Fibroblast of lung (primary cell): ENCODE measurements at regions not wholly inside any gene's neighbourhood (a gene's known extent, or its start where the extent isn't known, plus 50 kb on each side); places are given as distances from the start of the nearest gene placed in this dataset.

Experiments
- DNase-seq, 2 donors: peaks; one replicate each; pipeline versions ENCODE4 v3.0.0 to v3.0.0-alpha.2; 2010; ENCODE audit warnings: low read depth in 2 of 2
- H2AFZ ChIP-seq: 2 replicates; pipeline ENCODE4 v1.5.1; 2012; ENCODE audit warnings: low read length, control low read depth, inconsistent platforms
- H3K27ac ChIP-seq: 2 replicates; pipeline ENCODE4 v1.5.1; 2011; ENCODE audit warnings: low read length, control low read depth; ENCODE audit not compliant: insufficient read depth
- H3K27me3 ChIP-seq: 2 replicates; pipeline ENCODE4 v1.5.1; 2011; ENCODE audit warnings: mild to moderate bottlenecking, low read length; ENCODE audit not compliant: control insufficient read depth, insufficient read depth
- H3K36me3 ChIP-seq: 2 replicates; pipeline ENCODE4 v1.5.1; 2011; ENCODE audit warnings: low read length; ENCODE audit not compliant: control insufficient read depth, insufficient read depth
- H3K4me1 ChIP-seq: 2 replicates; pipeline ENCODE4 v1.5.1; 2011; ENCODE audit warnings: low read length; ENCODE audit not compliant: control insufficient read depth, insufficient read depth; ENCODE audit errors: extremely low read depth
- H3K4me2 ChIP-seq: 2 replicates; pipeline ENCODE4 v1.5.1; 2011; ENCODE audit warnings: low read length, control low read depth; ENCODE audit not compliant: insufficient read depth; ENCODE audit errors: extremely low read depth
- H3K4me3 ChIP-seq, 4 experiments: fragments of 200-600 bp in 1 of 4; sonication (generic) in 1 of 4; replicated peaks in 1 of 4; 2 replicates each; pipeline ENCODE4 v1.5.1; 2011 to 2016; ENCODE audit warnings: low read length in 4 of 4, low read depth in 3 of 4, mild to moderate bottlenecking in 3 of 4, control low read depth in 2 of 4, inconsistent platforms in 1 of 4, mixed read lengths in 1 of 4; ENCODE audit not compliant: insufficient read depth in 1 of 4; ENCODE audit errors: control extremely low read depth in 1 of 4
- H3K79me2 ChIP-seq: 2 replicates; pipeline ENCODE4 v1.5.1; 2012; ENCODE audit warnings: mild to moderate bottlenecking, low read length, inconsistent platforms; ENCODE audit not compliant: control insufficient read depth, insufficient read depth
- H3K9ac ChIP-seq: 2 replicates; pipeline ENCODE4 v1.5.1; 2011; ENCODE audit warnings: mild to moderate bottlenecking, low read length, control low read depth; ENCODE audit not compliant: insufficient read depth
- H3K9me3 ChIP-seq: 2 replicates; pipeline ENCODE4 v1.5.1; 2012; ENCODE audit warnings: low read depth, low read length; ENCODE audit not compliant: control insufficient read depth, insufficient read depth
- H4K20me1 ChIP-seq: 2 replicates; pipeline ENCODE4 v1.5.1; 2011; ENCODE audit warnings: low read length; ENCODE audit not compliant: control insufficient read depth, insufficient read depth; ENCODE audit errors: extremely low read depth
- CTCF ChIP-seq, 2 donors: IDR thresholded peaks in 1 of 2; conservative IDR thresholded peaks in 1 of 2; 1 replicate in 1 of 2; 2 replicates in 1 of 2; pipeline ENCODE4 v1.5.1; 2011 to 2012; ENCODE audit warnings: low read length in 2 of 2, control low read depth in 1 of 2, inconsistent platforms in 1 of 2, low read depth in 1 of 2, mild to moderate bottlenecking in 1 of 2
- EZH2 ChIP-seq: IDR thresholded peaks from 2 replicates; pipeline ENCODE4 v1.5.1; 2012; ENCODE audit warnings: low read length, control low read depth, mild to moderate bottlenecking; ENCODE audit errors: missing control alignments

- TF ChIP-seq CTCF (conservative IDR thresholded peaks at IDR 0.05 in 1 of 2, IDR thresholded peaks at IDR 0.05 in 1 of 2; ENCODE audit: low read depth in 1 of 2, low read length in 2 of 2) (no peak), EZH2 (no peak)
- Histone ChIP-seq H3K4me1 (peaks cover 2% of the 10 kb centered on the region), H2AFZ (no peak overlapping the region), H3K9me3 (no peaks in the 10 kb centered on the region), H3K27ac (no peak overlapping the region), H3K9ac (no peak overlapping the region), H3K27me3 (no peaks in the 10 kb centered on the region), H3K79me2 (no peaks in the 10 kb centered on the region), H4K20me1 (no peaks in the 10 kb centered on the region), H3K36me3 (no peaks in the 10 kb centered on the region), H3K4me2 (no peak overlapping the region), H3K4me3 (no peak overlapping the region)
- DNase-seq: peak in 1 of 2 donors; percentile 52
Measured at GRCh38 chr4:54898656-54899340, 226.6 kb downstream of the KDR start.

- DNase-seq: no peak
Measured at GRCh38 chr4:54898056-54898562, 227.3 kb downstream of the KDR start.

GRCh38 chr4:54897590-54897989, 227.8 kb downstream of the KDR start:
- Histone ChIP-seq H3K4me2 (no peak overlapping the region), H3K79me2 (no peaks in the 10 kb centered on the region), H3K4me1 (peaks cover 2% of the 10 kb centered on the region), H3K4me3 (no peak overlapping the region), H3K27me3 (no peaks in the 10 kb centered on the region), H3K36me3 (no peaks in the 10 kb centered on the region), H3K9ac (no peak overlapping the region), H3K27ac (no peak overlapping the region), H4K20me1 (no peaks in the 10 kb centered on the region), H3K9me3 (no peaks in the 10 kb centered on the region), H2AFZ (no peak overlapping the region)
- TF ChIP-seq CTCF (conservative IDR thresholded peaks at IDR 0.05 in 1 of 2, IDR thresholded peaks at IDR 0.05 in 1 of 2; ENCODE audit: low read depth in 1 of 2, low read length in 2 of 2) (no peak), EZH2 (no peak)
- peak in 1 of 2 donors; percentile 51 for DNase-seq

More at GRCh38 chr4:54898056-54898562, 227.3 kb downstream of the KDR start:
- no peaks in the 10 kb centered on the region for H3K79me2 ChIP-seq
- no peak overlapping the region for H3K9ac ChIP-seq
- TF ChIP-seq EZH2: no peak
- TF ChIP-seq CTCF (conservative IDR thresholded peaks at IDR 0.05 in 1 of 2, IDR thresholded peaks at IDR 0.05 in 1 of 2; ENCODE audit: low read depth in 1 of 2, low read length in 2 of 2): no peak
- peaks cover 2% of the 10 kb centered on the region for H3K4me1 ChIP-seq
- H3K27ac ChIP-seq: no peak overlapping the region
- H3K36me3 ChIP-seq: no peaks in the 10 kb centered on the region
- no peak overlapping the region for H3K4me3 ChIP-seq
- H4K20me1 ChIP-seq: no peaks in the 10 kb centered on the region
- H2AFZ ChIP-seq: no peak overlapping the region
- no peaks in the 10 kb centered on the region for H3K9me3 ChIP-seq
- H3K27me3 ChIP-seq: no peaks in the 10 kb centered on the region
- H3K4me2 ChIP-seq: no peak overlapping the region
